HG02938 (cell line): ENCODE measurements at regions not wholly inside any gene's neighbourhood (a gene's known extent, or its start where the extent isn't known, plus 50 kb on each side); places are given as distances from the start of the nearest gene placed in this dataset.

Experiments used
- ATAC-seq: cut with Tn5 transposase; IDR thresholded peaks from one replicate; pipeline ENCODE4 v1.9.1; 2021; ENCODE audit warnings: mild to moderate bottlenecking, moderate library complexity; ENCODE audit not compliant: unreplicated experiment

DNA sequence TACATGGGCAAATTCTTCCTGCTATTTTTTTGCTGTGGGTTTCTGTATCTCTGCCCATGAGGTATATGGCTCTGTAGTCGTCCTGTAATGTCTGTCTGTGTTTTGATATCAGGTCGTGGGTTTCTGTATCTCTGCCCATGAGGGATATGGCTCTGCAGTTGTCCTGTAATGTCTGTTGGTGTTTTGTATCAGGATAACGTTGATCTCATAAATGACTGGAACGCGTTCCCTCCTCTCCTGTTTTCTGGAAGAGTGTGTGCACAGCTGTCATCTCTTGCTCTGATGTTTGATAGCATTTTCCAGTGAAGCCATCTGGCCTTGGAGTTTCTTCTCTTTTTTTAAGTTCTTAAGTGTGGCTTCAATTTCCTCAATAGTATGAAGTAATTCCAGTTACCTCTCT lies 57.2 kb downstream of the SOX1 start:
- no peak for ATAC-seq

DNA sequence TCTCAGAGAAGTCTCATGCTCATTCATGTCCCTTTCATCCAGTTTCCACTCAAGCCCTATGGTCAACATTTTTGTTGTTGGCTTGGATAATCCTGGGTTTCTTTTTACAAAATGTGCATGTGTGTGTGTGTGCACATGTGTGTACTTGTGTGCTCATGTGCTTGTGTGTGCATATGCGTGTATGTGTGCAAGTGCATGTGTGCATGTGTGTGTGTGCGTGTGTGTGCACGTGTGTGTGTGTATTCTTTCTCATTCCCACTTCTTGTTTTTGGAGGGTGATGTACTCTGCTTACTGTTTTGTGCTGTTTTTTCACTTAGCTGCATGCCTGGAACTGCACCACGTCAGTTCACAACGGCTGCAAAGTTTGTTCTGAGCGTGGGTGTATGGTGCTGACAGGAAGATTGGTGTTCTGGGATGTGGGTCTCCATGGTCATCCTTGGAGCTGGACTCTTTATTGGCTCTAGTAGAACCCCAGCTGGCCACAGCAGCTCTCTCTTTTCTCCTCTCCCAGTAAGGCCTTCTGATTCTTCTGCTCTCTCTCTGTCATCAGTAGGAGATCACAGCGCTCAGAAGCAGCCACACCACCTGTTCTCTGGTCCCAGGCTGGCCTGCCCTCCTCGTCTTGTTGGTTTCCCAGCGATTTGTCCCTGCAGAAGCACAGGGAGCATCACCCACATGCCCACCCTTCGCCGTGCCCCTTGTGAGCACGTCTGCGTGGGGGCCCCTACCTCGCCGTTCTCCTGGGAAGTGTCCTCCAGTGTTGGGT lies 60.8 kb downstream of the SOX1 start:
- no peak for ATAC-seq

DNA sequence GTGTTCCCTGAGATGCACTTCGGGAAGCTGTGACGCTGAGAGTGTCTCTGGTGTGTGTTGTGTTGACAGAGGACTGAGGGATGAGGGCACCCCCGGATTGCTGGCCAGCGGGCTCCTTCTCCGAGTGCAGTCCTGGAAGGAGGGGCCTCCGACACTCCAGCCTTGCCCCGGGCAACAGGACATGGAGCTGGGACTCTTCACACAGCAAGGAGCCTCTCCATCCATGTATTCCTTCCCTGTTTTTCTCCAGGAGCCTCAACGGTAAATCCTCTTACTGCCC lies 61.3 kb downstream of the SOX1 start:
- ATAC-seq, result no peak

DNA sequence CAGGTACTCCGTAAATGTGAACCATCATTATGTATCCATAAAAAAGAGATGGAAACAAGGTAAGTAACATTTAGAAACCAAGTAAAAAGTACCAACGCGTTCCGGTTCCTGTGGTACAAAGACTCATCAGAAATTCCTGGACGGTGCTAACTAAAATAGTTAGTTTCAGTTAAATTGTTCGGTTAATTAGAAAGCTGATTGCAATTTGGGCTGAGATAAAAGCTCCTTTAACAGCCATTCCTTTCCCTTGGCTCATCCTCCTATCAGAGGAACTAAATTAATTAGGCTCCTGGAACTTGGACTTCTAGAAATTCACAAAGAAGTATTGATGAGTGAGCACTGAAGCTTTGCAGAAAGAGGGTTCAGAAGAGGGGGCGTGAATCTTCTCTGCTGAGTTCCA lies 63.5 kb downstream of the SOX1 start:
- no peak for ATAC-seq

DNA sequence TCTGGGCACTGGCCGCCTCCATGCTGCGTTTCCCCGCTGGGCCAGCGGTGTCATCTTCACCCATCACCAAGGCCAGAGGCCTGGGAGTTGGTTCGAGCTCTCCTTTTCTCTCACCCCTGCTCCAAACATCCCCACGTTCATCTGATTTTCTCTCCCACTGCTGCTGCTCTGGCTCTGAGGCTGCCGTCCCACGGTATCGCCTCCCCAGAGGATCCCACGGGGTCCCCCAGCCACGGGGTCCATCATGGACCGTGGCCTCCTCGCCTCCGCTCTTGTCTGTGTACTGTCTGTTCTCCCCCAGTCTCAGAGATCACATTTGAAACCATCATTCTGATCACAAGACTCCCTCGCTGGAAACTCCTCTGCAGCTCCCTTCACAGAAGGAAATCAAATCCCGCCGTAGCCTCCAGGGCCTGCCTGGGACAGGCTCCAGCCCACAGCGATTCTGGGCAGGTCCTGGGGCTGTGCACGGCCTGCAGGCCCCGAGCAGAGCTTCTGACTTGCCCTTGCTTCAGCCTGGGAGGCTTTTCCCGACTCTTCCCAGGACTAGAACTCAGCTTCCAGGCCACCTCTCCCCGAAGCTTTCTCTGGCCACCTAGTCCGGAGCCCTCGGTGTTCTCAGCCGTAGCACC lies 64.2 kb downstream of the SOX1 start:
- ATAC-seq, result no peak

DNA sequence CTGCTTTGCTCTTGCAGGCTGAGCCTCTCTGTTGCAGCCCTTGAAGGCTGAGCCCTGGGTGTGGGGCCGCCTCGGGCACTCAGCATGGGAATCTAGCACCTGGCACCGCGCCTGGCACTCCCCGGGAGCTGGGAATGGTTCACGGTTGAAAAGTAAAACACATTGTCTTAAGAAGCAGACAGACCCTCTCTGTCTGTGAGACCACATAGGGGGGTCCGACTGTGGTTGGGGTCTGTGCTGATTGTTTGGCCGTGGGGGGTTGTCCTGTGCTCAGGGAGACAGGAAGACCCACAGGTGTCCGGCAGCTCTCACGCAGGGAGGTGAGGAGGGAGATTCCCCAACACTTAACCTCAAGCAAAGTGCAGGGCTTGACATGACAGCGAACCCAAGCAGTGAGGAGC lies 64.8 kb downstream of the SOX1 start:
- no peak for ATAC-seq

DNA sequence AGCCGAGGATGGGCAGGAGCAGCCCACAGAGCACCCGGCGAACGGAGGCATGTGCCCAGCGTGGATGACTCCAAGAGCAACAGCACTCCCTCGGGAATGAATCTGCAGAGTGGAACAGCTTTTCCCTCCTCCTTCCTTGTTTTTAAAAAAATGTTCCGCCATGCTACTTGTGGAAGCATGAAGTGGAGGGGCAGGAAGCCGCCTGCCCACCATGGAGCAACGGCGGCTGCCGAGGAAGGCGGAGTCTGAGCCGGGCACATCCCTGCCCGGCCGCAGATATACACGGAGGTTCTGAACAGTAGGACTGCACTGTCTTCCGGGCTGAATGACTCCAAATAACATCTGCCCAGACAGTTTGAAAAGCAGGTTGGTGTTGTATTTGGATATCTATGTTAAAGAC lies 65.2 kb downstream of the SOX1 start:
- no peak for ATAC-seq

DNA sequence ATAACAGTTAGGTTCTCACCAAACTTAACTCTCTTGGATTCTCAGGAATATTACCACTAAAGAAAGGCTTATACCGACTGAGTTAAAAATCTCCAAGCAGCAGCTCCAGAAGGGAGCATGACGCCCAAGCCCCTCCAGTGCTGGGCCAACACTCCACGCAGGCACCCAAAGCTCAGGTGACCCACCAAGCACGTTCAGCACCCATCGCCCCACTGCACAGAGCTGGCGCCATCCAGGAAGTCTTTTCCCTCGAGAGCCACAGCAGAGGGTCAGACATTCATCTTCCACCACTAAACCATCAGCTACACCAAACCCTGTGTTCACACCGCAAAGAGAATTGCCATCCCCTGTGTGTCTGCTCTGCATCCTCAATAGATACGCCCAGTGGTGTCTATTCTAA lies 65.7 kb downstream of the SOX1 start:
- no peak for ATAC-seq

DNA sequence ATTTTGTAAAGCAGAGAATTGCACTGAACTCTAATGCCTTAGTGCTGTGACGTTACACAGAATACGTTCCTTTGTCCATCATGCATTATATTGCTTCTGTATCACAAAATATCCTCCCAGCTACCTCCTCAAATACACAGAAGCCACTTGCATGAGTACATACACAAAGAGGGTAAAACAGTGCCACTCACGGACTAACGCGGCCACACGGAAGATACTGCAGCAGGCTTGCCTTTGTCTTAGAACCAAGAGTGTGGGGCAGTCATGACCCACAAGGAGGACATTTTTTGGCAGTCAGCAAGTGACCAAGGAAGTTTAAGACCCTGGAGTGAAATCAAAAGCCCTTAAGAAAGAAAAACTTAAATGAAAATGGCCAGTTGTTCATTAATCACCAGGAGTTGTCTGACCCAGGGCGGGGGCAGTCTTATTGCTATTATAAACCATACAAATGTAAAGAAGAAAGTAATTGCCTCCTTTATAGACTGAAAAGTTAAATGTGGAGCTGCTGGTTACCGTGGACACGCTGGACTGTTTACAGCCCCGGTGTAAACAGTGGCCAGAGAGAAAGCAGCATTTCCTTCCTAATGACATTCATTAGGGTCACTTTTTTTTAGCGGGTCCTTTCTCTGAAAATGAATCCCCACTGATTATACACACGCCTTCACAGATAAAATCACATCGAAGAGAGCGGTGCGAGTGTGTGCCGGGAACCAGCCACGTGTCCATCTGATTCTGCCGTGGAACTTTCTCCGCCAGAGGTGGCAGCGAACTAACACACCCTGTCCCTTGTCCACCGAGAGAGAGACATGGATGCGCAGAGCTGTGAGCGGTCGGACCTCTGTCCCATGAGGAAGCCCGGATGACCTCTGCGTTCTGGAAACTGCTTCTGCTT lies 66.8 kb downstream of the SOX1 start:
- no peak for ATAC-seq

DNA sequence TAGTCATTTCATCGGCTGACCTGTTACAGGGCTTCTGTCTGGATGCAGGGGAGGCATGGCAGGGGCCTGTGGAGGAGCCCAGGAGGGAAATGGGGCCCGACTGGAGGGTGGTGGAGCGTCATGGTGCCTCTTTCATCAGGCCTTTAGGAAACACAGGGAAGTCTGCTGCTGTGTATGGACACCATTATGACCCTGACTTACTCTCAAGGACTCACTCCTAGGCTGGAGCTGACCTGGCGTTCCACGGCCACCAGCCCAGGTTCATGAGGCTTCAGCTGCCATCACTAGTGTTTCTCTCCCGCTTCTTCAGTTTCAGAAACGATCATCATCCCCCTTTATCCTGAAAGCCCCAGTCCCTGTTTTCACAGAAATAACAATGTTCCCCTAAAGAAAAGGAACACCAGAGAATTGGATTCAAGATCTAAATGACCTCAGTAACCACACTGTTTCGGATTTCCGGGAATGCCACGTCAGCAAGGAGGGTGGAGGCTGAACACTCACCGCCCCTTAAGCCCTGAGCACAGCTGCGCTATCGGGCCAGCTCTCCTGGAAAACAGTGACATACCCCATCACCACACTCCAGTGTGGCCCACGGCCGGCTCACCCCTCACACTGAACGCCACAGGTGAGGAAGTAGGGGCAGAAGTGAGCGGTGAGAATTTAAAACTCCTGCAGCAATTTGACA lies 67.6 kb downstream of the SOX1 start:
- ATAC-seq, result no peak

DNA sequence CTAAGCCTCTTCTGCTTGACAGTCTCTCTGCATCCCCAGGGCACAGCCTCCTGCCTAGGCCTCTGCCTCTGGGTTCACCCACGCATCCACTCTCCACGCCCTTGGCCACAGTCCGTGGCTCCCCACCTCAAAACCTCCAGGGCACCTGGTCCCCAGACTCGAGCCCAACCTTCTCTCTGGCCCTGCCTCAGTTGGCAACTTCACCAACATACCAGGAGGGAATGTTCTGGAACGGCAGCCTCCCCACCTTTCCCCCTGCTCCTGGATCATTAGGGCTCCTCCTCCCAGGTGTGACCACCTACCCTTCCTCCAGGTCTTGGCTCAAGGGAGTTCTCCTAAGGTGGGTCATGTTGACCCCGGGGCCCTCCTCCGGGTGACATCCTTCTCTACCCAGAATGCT lies 69.1 kb downstream of the SOX1 start:
- ATAC-seq, result no peak

DNA sequence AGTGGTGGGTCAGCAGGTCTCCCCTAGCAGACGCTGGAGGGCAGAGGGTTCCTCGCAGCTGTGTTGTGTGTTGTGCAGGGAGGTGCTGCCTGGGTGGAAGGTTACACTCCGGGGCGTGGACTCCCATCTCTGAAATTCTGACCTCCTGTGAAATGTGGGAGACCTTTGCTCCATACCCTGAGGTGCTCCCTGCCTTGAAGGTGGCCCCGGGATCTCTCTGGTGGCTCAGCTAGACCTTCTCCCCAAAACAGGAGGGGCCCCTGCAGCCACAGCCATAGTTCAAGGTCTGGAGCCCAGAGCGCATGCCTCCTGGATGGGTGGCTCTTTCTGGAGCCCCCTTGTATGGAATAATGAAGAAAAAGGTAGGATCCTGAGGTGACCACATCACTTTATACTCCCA lies 70.2 kb downstream of the SOX1 start:
- no peak for ATAC-seq

DNA sequence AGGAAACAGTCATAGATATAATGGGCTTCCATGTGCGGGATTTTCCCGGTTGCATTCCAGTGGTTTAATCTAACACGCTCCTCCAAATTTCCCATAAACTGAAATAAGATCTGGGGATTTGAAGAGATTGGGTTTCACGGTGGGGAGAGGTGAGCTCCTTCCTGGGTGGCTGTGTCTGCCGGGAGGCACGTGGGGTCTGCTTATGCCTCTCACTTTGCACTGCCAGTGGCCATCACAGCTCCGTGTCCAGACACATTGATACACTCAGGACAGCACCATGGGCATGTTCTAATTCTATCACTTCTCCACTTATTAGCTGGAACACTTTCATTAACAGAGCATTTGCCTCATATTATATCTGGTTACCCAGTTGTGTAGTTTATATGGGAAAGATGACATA lies 73.4 kb downstream of the SOX1 start:
- no peak for ATAC-seq

DNA sequence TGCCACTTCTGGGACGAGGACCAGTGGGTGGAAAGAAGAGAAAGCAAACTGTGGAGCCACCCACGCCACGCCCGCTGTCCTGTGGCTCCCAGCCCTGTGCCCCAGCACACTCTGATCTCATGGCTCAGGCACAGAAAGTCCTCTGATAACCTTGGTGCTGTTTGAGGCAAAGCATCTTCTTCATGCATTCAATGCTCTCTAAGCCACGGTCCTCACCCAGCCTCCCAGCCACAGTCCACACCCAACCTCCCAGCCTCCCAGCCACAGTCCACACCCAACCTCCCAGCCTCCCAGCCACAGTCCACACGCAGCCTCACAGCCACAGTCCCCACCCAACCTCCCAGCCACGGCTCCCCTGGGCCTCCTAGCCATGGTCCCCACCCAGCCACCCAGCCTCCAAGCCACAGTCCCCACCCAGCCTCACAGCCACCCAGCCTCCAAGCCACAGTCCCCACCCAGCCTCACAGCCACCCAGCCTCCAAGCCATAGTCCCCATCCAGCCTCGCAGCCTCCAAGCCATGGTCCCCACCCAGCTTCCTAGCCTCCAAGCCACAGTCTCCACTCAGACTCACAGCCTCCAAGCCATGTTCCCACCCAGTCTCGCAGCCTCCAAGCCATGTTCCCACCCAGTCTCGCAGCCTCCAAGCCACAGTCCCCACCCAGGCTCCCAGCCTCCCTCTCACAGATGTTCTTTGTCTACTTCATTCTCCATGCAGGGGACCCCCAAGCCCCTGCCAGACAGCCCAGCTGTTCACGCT lies 74.9 kb downstream of the SOX1 start:
- ATAC-seq, result no peak

DNA sequence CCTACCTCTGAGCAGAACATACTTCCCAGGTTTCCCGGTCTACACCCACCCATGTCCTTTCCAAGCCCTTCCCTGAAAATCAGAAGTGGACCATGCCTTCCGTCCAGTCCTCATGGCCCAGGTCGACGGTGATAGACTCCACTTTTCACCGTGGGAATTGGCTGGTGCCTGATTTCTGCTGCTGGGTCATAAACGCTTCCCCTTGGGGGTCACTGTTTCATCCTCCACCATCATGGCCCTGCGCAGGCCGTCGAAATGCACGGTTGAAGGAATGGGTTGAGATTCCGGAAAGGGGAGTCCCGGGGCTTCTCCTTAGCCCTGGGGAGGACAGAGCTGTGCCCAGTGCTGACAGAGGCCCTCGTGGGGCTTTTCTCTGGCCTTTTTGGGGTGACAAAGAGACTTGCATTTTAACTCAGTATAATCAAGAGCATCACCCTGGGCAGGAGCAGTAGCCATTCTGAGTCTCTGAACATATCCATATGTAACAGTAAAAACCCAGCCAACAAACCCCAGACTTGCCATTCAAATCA lies 75.5 kb downstream of the SOX1 start:
- no peak for ATAC-seq

DNA sequence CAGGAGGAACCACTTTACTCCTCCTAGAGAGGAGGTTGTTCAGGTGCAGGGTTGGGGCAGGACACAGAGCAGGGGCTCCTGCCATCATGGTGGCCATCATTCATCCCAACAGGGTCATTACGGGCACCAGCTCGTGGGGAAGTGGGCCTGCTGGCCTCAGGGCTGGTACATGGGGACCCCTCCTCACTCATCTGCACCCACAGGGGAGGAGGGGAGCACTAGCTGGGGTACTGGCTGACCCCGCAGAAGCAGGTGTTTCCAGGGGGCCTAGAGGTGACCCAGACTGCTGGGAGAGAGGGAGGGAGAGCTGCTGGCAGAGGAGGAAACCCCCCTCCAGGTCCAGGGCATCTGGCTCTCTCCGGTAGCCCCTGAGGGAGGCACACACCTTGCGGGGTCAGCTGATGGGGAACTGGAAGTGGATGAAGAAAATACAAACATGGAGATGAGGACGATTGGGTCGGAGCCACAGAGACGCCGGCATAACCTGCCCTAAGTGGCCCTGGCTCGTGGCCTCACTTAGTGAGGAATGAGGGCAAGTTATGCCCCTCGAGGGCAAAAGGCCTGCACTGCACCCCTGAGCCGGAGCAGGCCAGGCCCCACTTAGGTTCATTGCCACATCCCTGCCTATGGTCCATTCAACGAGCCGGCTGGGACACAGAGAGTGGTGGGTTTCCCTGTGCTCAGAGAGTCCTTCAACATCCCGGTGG lies 76.2 kb downstream of the SOX1 start:
- no peak for ATAC-seq

DNA sequence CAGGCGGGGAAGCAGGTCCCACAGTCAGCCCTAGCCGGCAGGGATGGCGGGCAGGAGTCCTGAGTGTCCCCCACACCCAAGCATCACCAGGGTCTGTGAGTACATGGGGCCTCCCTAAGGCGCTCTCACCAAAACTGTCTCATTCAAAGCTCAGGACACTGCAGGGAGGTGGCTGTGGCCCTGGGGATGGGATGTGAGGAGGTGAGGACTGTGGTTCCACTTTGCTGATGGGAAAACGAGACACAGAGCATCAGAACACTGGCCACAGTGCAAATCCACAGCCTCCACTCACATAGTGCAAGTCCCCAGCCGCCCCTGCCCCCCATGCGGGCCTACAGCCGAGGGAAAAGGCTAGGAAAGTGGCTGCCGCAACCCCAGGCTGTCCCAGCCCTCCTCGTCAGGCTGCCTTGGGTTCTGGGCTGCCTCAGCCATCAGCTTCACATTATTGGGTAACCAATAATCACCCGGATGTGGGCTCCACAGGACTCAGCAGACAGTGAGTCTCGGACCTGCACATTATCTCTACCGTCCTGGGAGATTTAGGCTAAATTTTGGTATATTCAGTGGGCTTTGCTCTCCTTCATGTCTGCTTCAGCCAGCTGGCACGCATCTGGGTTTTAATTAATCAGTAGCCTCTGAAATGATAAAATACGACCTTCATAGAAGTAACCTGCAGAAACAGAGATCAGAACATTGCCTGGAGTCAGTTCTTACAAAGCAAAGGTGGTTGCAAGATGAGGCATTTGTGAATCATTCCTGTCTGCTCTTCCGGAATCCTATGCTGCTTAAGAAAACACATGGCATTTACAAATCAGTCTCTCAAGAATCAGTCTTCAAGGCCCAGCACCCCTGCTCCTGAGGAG lies 77.0 kb downstream of the SOX1 start:
- no peak for ATAC-seq

DNA sequence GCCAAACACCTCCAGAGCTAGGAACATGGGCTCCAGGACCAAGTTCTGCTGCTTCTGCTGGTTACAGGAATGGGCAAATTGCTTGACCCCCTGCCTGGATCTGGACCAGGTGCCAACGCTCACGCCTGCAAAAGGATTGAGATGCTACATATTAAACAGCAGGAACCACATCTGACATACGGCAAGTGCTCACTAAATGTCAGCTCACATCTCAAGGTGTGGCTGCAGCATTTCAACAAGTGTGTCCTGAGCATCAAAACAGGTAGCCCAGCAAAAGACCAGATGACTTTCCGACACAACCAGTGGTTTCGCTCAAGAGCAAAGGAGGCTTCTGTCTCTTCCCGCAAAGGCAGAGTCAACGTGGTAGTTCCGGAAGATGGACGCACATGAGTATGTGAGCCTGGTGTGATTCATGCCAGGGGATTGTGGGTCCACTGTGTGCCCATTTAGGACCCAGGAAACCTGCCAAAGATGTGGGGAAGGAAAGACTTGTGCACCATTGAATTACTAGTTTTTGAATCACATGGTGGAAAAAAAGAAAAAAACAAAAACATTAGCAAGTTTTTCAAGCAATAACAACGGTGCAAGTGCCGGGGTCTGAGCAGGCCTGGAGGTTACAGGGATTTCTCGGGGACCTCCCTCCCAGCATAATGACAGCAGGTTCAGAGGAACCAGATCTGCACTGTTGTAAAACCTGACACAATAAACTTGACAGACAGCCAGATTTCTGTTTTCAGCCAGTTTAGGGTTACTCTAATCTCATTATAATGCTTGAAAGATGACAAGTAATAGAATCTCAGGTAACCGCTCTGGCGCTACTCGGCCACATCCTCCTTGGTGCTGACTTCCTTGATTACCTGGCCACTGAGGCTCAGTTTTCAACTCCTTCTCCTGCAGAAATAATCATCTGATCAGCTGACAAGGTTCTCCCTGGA lies 77.9 kb downstream of the SOX1 start:
- ATAC-seq, result no peak
